Activated T-cell treated with anti-CD3 and anti-CD28 coated beads, Interleukin-2, amount 50 U/mL, for 72 hours (primary cell): ENCODE measurements at regions not wholly inside any gene's neighbourhood (a gene's known extent, or its start where the extent isn't known, plus 50 kb on each side); places are given as distances from the start of the nearest gene placed in this dataset.

Source experiments
- ATAC-seq, 2 donors: fragments of 150-1000 bp; cut with Tn5 transposase; replicated peaks in 1 of 2; 2 replicates each; pipeline ENCODE4 v1.10.0; 2021; ENCODE audit warnings: moderate library complexity in 2 of 2, mild to moderate bottlenecking in 1 of 2
- DNase-seq, 2 donors: peaks; one replicate each; pipeline ENCODE4 v3.0.0; 2021 to 2022; ENCODE audit warnings: mixed read lengths in 1 of 2
- H3K27ac Mint-ChIP-seq: one replicate; pipeline ENCODE4 v1.8.0; 2022; ENCODE audit warnings: mild to moderate bottlenecking, moderate library complexity, mixed read lengths
- H3K27me3 Mint-ChIP-seq: one replicate; pipeline ENCODE4 v1.8.0; 2022; ENCODE audit warnings: low read depth, mixed read lengths
- H3K36me3 Mint-ChIP-seq, 2 donors: one replicate each; pipeline ENCODE4 v1.8.0; 2022; ENCODE audit warnings: mixed read lengths in 2 of 2, mild to moderate bottlenecking in 1 of 2; ENCODE audit not compliant: insufficient read depth in 2 of 2
- H3K4me1 Mint-ChIP-seq: one replicate; pipeline ENCODE4 v1.8.0; 2022; ENCODE audit warnings: low read depth, mixed read lengths
- H3K4me3 Mint-ChIP-seq, 2 donors: one replicate each; pipeline ENCODE4 v1.8.0; 2022; ENCODE audit warnings: mild to moderate bottlenecking in 2 of 2, mixed read lengths in 2 of 2, moderate library complexity in 2 of 2
- H3K9me3 Mint-ChIP-seq, 2 donors: one replicate each; pipeline ENCODE4 v1.8.0; 2022; ENCODE audit warnings: mixed read lengths in 2 of 2

- Mint-ChIP-seq H3K4me1 (no peaks in the 10 kb centered on the region), H3K4me3 (no peak overlapping the region), H3K27me3 (no peaks in the 10 kb centered on the region), H3K36me3 (peaks cover 0 to 1% of the 10 kb centered on the region in 2 donors), H3K27ac (no peak overlapping the region), H3K9me3 (peaks cover 0 to 2% of the 10 kb centered on the region in 2 donors)
- ATAC-seq (no peak), DNase-seq (no peak)
These were observed 91.2 kb upstream of the COL24A1 start for GRCh38 chr1:86247597-86248279.

- ATAC-seq (no peak), DNase-seq (no peak)
- Mint-ChIP-seq H3K4me1 (no peaks in the 10 kb centered on the region), H3K36me3 (peaks cover 0 to 1% of the 10 kb centered on the region in 2 donors), H3K9me3 (peaks cover 0 to 2% of the 10 kb centered on the region in 2 donors), H3K27ac (no peak overlapping the region), H3K4me3 (no peak overlapping the region), H3K27me3 (no peaks in the 10 kb centered on the region)
These were observed 89.1 kb upstream of the COL24A1 start for GRCh38 chr1:86245566-86246190.

GRCh38 chr1:86239894-86240293 lies 83.3 kb upstream of the COL24A1 start:
- Mint-ChIP-seq H3K9me3 (no peaks in the 10 kb centered on the region), H3K4me1 (no peaks in the 10 kb centered on the region), H3K4me3 (no peak overlapping the region), H3K27me3 (no peaks in the 10 kb centered on the region), H3K36me3 (no peaks in the 10 kb centered on the region), H3K27ac (no peak overlapping the region)
- DNase-seq (no peak), ATAC-seq (no peak)

- no peak for DNase-seq
- ATAC-seq = no peak
- H3K36me3 Mint-ChIP-seq = no peaks in the 10 kb centered on the region
- H3K27me3 Mint-ChIP-seq = no peaks in the 10 kb centered on the region
- H3K4me1 Mint-ChIP-seq = no peaks in the 10 kb centered on the region
- H3K9me3 Mint-ChIP-seq = no peaks in the 10 kb centered on the region
- no peak overlapping the region for H3K4me3 Mint-ChIP-seq
- no peak overlapping the region for H3K27ac Mint-ChIP-seq
These were observed 82.9 kb upstream of the COL24A1 start for GRCh38 chr1:86239490-86239889.

- H3K4me1 Mint-ChIP-seq = no peaks in the 10 kb centered on the region
- no peak overlapping the region for H3K4me3 Mint-ChIP-seq
These were observed 81.7 kb upstream of the COL24A1 start for GRCh38 chr1:86238226-86238625.

GRCh38 chr1:86235852-86236251 lies 79.3 kb upstream of the COL24A1 start:
- no peak overlapping the region for H3K27ac Mint-ChIP-seq
- no peaks in the 10 kb centered on the region for H3K4me1 Mint-ChIP-seq
- peaks cover 0 to 3% of the 10 kb centered on the region in 2 donors for H3K9me3 Mint-ChIP-seq
- DNase-seq (no peak), ATAC-seq (no peak)
- H3K36me3 Mint-ChIP-seq = no peaks in the 10 kb centered on the region
- H3K4me3 Mint-ChIP-seq = no peak overlapping the region
- peaks cover 5% of the 10 kb centered on the region for H3K27me3 Mint-ChIP-seq

More at GRCh38 chr1:86238226-86238625, 81.7 kb upstream of the COL24A1 start:
- ATAC-seq = no peak
- DNase-seq = no peak
- no peak overlapping the region for H3K27ac Mint-ChIP-seq
- H3K9me3 Mint-ChIP-seq = no peaks in the 10 kb centered on the region
- H3K36me3 Mint-ChIP-seq = no peaks in the 10 kb centered on the region
- H3K27me3 Mint-ChIP-seq = no peaks in the 10 kb centered on the region

GRCh38 chr1:86233403-86233802 lies 76.8 kb upstream of the COL24A1 start:
- ATAC-seq (no peak), DNase-seq (no peak)
- Mint-ChIP-seq H3K4me1 (no peaks in the 10 kb centered on the region), H3K4me3 (no peak overlapping the region), H3K9me3 (peaks cover 0 to 3% of the 10 kb centered on the region in 2 donors), H3K27me3 (peaks cover 5% of the 10 kb centered on the region), H3K36me3 (no peaks in the 10 kb centered on the region), H3K27ac (no peak overlapping the region)

- Mint-ChIP-seq H3K9me3 (peaks cover 0 to 3% of the 10 kb centered on the region in 2 donors), H3K27me3 (peaks cover 5% of the 10 kb centered on the region), H3K4me1 (no peaks in the 10 kb centered on the region), H3K36me3 (no peaks in the 10 kb centered on the region), H3K27ac (no peak overlapping the region), H3K4me3 (no peak overlapping the region)
- ATAC-seq (no peak), DNase-seq (no peak)
These were observed 74.5 kb upstream of the COL24A1 start for GRCh38 chr1:86231076-86231475.

GRCh38 chr1:86229405-86229975 lies 72.9 kb upstream of the COL24A1 start:
- no peak overlapping the region for H3K27ac Mint-ChIP-seq
- H3K9me3 Mint-ChIP-seq = peaks cover 0 to 3% of the 10 kb centered on the region in 2 donors
- H3K4me3 Mint-ChIP-seq = no peak overlapping the region
- DNase-seq (no peak), ATAC-seq (no peak)
- H3K27me3 Mint-ChIP-seq = peaks cover 5% of the 10 kb centered on the region
- no peaks in the 10 kb centered on the region for H3K36me3 Mint-ChIP-seq
- no peaks in the 10 kb centered on the region for H3K4me1 Mint-ChIP-seq

- Mint-ChIP-seq H3K4me1 (no peaks in the 10 kb centered on the region), H3K27me3 (peaks cover 5% of the 10 kb centered on the region), H3K27ac (no peak overlapping the region), H3K36me3 (no peaks in the 10 kb centered on the region), H3K4me3 (no peak overlapping the region), H3K9me3 (peaks cover 0 to 3% of the 10 kb centered on the region in 2 donors)
- DNase-seq = no peak
- no peak for ATAC-seq
These were observed 72.0 kb upstream of the COL24A1 start for GRCh38 chr1:86228546-86228945.

- no peak for DNase-seq
- H3K4me1 Mint-ChIP-seq = no peaks in the 10 kb centered on the region
- H3K4me3 Mint-ChIP-seq = no peak overlapping the region
- no peaks in the 10 kb centered on the region for H3K9me3 Mint-ChIP-seq
- no peaks in the 10 kb centered on the region for H3K36me3 Mint-ChIP-seq
- H3K27me3 Mint-ChIP-seq = no peaks in the 10 kb centered on the region
- H3K27ac Mint-ChIP-seq = no peak overlapping the region
- ATAC-seq = no peak
These were observed 70.5 kb upstream of the COL24A1 start for GRCh38 chr1:86227026-86227425.

- H3K27me3 Mint-ChIP-seq = no peaks in the 10 kb centered on the region
- no peaks in the 10 kb centered on the region for H3K36me3 Mint-ChIP-seq
- H3K4me1 Mint-ChIP-seq = no peaks in the 10 kb centered on the region
These were observed 69.6 kb upstream of the COL24A1 start for GRCh38 chr1:86226204-86226603.

GRCh38 chr1:86224651-86225310 lies 68.2 kb upstream of the COL24A1 start:
- no peak for ATAC-seq
- no peaks in the 10 kb centered on the region for H3K4me1 Mint-ChIP-seq
- H3K4me3 Mint-ChIP-seq = no peak overlapping the region
- no peak for DNase-seq
- H3K9me3 Mint-ChIP-seq = no peaks in the 10 kb centered on the region
- H3K27me3 Mint-ChIP-seq = no peaks in the 10 kb centered on the region
- H3K36me3 Mint-ChIP-seq = no peaks in the 10 kb centered on the region
- no peak overlapping the region for H3K27ac Mint-ChIP-seq

More at GRCh38 chr1:86226204-86226603, 69.6 kb upstream of the COL24A1 start:
- H3K27ac Mint-ChIP-seq = no peak overlapping the region
- ATAC-seq (no peak), DNase-seq (no peak)
- no peaks in the 10 kb centered on the region for H3K9me3 Mint-ChIP-seq
- no peak overlapping the region for H3K4me3 Mint-ChIP-seq
